Stimulated activated CD4-positive, alpha-beta T cell treated with anti-CD3 and anti-CD28 coated beads, Interleukin-12 subunit alpha, Interleukin-12 subunit beta, amount 100 ng/mL, for 48 hours (primary cell): ENCODE measurements at regions not wholly inside any gene's neighbourhood (a gene's known extent, or its start where the extent isn't known, plus 50 kb on each side); places are given as distances from the start of the nearest gene placed in this dataset.
"Not testable (repeated sequence)": the region's sequence is repeated elsewhere in the genome, so short reads cannot be mapped to it uniquely, and the experiment has no call there.

Experiments
- DNase-seq, 3 donors: peaks; one replicate each; pipeline ENCODE4 v3.0.0-alpha.2; 2020; ENCODE audit warnings: low read depth in 2 of 3, low spot score in 1 of 3

DNA sequence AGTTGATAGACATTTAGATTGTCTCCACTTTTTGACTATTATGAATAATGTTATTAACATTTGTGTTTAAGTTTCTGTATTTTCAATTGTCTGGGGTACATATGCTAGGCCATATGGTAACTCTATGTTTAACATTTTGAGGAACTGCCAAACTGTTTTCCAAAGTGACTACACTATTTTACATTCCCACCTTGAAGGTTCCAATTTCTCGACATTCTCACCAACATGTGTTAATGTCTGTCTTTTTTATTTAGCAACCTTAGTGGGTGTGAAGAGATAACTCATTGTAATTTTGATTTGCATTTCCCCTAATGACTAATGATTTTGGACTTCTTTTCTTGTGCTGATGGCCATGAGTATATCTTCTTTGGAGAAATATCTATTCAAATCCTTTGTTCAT is 832.4 kb downstream of the DNAJB9 start:
- no peak for DNase-seq

DNA sequence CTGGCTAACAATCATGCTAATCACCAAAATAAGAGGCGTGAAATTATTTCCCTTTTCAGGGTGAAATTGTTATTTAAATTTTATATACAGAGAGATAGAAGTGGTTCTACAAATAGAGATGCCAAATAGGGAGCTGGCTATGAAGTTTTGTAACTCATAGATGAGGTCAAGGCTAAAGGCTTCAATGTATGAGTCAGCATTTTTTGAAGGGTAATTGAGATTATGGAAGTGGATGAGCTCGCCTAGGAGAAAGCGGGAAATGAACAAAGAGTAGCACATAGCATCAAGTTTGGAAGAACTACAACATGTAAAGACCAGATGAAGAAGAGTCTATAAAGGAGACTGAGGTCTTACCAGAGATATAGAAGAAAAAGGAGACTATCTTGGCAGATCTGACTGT is 838.1 kb downstream of the DNAJB9 start:
- no peak for DNase-seq

DNA sequence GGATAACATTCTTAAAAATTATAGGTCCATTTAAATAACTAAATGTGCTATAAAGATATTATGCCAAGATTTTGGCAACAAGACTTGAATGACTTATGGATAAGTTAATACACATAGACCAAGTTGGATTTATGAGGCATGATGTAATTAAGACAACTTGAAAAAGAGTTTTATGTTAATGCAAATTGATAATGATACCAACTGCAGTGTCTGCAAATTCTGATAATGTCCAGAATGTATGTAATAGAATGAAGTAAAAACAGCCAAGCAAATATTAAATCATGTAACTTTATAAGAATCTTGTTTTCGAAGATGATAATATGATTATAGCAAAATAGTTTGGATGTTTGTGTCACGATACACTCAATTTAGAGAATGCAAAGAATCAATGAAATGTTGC is 868.3 kb downstream of the DNAJB9 start:
- DNase-seq, result no peak

DNA sequence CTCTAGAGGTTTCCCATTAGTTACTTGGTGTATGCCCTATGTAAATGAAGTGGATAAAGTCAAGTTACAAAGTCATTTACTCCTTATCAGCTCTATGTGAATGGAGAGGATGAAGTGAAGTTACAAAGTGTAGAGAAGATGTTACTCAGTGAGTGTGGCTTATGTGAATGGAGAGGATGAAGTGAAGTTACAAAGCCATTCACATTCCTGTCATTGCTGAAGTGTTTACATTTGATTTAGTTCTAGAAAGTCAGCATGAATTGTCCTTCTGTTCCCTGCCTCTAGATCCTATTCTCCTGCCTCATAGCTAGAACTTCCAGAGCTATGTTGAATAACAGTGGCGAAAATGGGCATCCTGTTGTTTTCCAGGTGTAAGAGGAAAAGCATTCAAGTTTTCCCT is 880.1 kb downstream of the DNAJB9 start:
- no peak for DNase-seq

GRCh38 chr7:109456116-109456515 is 886.4 kb downstream of the DNAJB9 start:
- no peak for DNase-seq

DNA sequence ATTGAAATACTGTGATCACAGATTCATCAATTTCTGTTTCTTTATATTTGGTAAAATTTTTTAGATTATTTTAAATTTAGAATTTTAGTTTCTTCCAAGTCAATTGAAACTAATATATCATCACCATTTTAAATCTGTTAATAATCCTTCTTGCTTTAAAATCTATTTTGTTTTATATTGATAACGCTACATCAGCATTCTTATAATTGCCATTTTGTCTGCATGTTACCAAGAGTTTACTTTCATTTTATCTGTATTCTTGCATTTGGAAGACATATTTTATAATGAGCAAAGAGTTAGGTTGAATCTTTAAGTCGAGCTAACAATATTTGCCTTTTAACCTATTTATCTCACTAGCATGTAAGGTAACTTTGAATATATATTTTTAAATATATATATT is 890.6 kb downstream of the DNAJB9 start:
- no peak for DNase-seq

GRCh38 chr7:109462171-109462570 is 892.5 kb downstream of the DNAJB9 start:
- DNase-seq, result no peak

GRCh38 chr7:109467729-109468128 is 898.1 kb downstream of the DNAJB9 start:
- not testable (repeated sequence) for DNase-seq

DNA sequence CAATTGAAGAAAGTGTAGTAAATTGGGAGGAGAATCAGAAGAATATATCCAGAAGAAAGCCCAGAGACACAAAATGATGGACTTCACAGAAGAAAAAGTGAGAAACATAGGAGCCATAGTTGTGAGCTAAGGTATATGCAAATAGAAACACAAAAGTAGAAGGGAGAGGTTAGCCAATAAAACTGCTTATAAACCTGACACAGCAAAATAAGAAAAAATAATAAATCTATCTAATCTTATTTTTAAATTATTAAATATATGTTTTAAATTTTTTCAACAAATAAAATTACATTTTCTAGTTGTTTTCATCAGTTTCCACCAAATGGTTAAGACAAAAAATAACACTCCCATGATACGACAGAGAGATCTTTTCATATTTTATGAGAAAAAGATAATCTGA is 903.5 kb downstream of the DNAJB9 start:
- DNase-seq, result no peak

DNA sequence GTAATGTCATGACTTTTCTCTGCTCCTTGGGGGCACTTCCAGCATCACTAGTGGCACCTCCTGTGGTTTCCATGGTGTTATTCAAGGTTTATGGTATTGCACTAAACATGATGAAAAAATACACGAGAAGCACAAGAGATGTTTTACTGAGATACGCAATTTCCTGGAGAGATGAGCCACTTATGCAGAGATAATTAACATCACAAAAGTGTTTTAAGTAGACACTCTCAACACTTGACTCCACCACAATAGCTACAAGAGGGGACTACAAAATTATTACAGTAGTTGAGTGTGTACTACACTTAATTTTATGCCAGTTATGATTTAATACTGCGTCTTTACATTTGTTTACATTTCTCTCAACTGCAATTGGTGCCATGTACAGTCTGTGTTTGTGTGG is 906.7 kb downstream of the DNAJB9 start:
- DNase-seq, result no peak

DNA sequence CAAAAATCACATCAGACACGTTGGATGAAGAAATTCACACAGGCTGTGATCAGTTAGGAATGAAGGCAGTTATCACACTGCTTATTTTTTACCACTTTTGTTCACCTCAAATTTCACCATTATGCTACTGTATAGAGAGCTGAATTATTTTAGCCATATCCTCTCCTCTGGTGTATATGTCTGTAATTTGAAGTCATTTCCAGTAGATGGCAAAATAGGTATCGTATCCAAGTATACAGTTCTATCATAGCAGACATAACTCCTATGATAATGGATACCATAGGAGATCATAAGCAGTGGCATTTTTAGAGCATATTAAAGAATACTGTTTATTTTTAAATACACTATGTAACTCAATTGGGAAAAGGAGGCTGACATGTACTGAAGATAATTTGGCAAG is 909.7 kb downstream of the DNAJB9 start:
- no peak for DNase-seq

DNA sequence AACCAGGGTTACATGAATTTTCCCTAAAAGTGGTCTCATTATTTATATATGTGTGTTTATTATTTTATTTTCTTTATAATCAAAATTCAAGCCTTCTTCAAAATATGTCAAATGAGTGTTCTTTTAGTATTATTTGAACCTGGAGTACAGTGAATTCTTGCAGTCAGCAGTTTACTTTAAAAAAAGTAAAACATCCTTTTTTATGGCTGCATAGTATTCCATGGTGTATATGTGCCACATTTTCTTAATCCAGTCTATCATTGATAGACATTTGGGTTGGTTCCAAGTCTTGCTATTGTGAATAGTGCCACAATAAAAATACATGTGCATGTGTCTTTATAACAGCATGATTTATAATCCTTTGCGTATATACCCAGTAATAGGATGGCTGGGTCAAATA is 920.9 kb downstream of the DNAJB9 start:
- not testable (repeated sequence) for DNase-seq

- DNase-seq, result no peak
These were observed 927.4 kb downstream of the DNAJB9 start for GRCh38 chr7:109497053-109497452.

GRCh38 chr7:109498131-109498530 is 928.5 kb downstream of the DNAJB9 start:
- DNase-seq, result no peak

- no peak for DNase-seq
These were observed 933.7 kb downstream of the DNAJB9 start for GRCh38 chr7:109503421-109503820.

DNA sequence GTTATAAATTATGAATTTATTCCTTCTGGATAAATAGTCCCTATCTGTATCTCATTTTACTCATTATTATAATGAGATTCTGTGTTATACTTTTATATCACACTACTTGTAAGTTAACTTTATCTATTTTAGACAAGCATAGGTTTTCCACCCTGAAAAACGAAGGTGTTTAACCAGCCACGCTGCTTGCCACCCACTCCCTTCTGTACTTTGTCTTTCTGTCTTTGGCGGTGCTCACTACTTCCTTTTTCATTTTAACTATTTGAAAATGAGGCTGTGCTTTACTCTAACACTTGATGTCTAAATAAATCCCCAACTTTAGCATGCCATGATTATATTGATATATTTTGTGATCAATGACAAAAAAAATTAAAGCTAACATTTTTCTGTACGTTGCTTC is 952.9 kb downstream of the DNAJB9 start:
- no peak for DNase-seq

GRCh38 chr7:109527833-109528232 is 958.2 kb downstream of the DNAJB9 start:
- no peak for DNase-seq

DNA sequence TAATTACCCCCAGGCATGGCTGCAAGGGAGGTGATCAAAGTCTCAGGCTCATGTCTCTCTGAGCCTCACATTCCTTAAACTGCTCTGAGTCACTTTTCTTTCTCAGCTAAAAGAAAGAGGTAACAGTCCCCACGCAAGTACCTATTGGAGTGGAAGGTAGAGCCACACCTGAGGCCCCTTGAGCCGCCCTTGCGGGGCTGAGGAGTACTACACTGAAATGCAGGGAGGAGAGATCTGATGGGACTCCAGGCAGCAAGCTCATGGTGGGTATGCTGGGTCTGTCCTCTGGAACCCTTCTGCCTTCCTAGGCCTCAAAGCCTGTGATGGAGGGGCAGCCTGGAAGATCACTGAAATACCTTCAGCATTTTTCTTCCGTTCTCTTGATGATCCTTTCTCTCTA is 960.0 kb downstream of the DNAJB9 start:
- no peak for DNase-seq

- no peak for DNase-seq
These were observed 962.8 kb downstream of the DNAJB9 start for GRCh38 chr7:109532262-109532992.

GRCh38 chr7:109545686-109546085 is 976.0 kb downstream of the DNAJB9 start:
- DNase-seq, result no peak

DNA sequence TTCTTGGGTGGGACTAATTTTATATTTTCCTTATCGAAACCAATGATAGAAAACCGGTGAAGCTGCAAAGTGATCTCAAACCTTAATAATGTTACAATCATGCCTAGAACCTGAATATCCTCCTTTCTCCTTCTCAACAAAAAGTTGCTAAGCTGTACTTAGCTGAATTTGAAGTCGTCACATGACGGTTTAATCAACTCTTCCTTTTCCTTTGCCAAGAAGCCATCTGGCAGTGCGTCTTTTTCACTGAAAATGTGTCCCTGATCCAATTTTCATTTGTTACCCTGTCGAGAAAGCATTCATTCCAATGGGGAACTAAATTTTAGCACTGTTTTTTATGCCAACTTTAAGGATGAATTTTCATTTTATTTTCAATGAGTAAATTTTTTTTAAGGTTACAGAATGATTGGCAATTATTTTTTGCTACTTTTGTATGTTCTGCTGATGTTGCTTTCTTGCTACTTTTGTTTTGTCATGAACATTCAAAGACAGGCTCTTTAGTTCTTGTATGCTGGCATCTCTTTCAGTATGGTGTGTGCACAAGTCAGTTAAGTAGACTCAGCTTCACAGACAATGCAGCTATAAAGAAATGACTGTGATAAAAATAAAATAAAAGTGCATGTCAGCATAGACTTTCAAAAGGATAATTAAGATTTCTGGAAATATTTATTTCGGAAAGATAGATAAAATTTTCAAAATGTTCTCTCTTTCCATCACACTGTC is 980.0 kb downstream of the DNAJB9 start:
- DNase-seq, result no peak

DNA sequence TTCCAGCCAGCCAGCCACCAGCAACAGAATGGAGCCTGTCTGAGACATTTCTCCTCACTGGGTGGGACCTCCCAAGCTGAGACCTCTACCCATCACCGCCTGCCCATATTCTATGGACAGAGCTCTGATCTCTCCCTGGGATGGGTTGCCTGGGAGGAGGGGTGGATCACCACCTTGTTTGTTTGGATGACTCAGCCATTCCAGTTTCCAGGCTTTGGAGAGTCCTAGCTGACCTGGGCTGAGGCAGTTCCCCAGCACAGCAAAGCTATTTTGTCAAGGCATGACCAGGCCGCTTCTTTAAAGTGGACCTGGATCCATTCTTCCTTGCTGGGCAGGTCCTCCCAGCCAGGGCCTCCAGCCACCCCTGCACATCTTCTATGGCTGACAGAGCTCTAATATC is 982.3 kb downstream of the DNAJB9 start:
- DNase-seq, result no peak

DNA sequence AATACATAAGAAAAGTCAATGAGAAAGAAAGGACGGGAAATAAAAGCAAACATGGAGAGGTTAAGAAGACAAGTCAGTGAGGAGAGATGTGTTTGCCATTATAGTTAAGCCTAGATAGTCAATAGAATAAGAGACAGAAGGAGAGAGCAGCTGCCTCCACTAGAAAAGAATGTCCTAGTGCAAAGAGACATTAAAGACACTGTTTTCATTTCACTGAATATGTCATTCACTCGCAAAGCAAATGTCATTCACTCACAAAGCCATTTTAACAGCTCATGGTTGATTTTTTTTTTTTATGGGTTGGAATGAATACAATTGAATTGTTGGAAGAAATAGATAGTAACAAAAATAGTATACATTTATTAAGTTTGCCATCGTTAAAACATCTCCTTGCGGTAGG is 1007.6 kb downstream of the DNAJB9 start:
- no peak for DNase-seq
